HG03571 (cell line): ENCODE measurements at regions not wholly inside any gene's neighbourhood (a gene's known extent, or its start where the extent isn't known, plus 50 kb on each side); places are given as distances from the start of the nearest gene placed in this dataset.

Source experiments
- ATAC-seq: cut with Tn5 transposase; IDR thresholded peaks from one replicate; pipeline ENCODE4 v1.9.1; 2021; ENCODE audit not compliant: unreplicated experiment

GRCh38 chr11:41955635-41956400 lies 496.4 kb upstream of the LRRC4C start:
- ATAC-seq = no peak

DNA sequence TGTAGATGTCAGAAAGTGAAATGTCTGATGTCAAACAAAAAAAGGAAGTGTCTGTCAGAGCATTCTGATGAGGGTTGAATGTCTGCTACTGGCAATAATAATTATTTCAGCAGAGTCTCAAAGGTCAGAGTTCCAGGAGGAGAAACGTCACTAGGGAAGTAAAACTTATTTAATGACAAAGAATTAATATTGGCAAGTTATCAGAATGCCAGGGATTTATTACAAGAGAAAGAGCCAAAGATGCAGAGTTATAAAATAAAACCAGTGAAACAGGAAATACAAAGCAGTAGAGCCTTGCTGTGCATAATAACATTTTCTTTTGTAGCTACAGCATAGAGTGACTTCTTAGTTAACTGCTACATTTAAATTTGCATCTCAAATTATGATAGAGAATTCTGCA lies 504.0 kb upstream of the LRRC4C start:
- ATAC-seq = no peak

- no peak for ATAC-seq
Measured at GRCh38 chr11:41970681-41971080, 511.2 kb upstream of the LRRC4C start.

DNA sequence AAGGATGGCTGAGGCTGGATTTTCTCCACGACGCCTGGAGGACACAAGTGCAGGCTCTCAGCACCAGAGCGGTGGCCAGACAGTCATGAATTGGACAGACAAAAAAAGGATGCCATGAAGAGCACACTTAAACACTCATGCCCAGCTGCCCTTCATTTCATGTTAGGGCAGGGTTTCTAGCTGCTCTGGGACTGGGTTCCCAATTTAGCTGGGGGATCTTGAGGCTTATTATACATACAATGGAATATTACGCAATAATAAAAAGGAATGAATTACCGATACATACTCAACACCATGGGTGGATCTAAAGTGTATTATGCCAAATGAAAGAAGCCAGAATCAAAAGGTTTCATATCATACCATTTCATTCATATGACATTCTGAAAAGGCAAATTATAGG lies 512.1 kb upstream of the LRRC4C start:
- ATAC-seq = no peak

DNA sequence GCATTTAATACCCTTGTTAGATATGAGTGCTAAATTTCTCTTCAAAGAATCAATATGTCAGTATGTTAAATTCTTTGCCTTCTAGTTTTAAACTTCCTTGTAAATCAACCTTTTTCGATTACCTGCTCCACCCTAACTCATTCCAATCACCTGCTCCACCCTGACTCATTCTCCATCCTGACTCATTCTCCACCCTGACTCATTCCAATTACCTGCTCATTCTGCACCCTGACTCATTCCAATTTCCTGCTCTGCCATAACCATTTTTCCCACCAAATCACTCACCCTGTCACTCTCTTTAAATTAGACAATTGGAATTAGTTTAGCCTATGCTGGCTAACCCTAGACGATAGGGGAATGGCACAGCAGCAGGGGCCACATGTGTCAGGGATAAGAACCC lies 519.5 kb upstream of the LRRC4C start:
- no peak for ATAC-seq

GRCh38 chr11:41980741-41981140 lies 521.3 kb upstream of the LRRC4C start:
- ATAC-seq = no peak

GRCh38 chr11:41982276-41982675 lies 522.8 kb upstream of the LRRC4C start:
- ATAC-seq = no peak

- ATAC-seq = no peak
Measured at GRCh38 chr11:41982975-41983374, 523.5 kb upstream of the LRRC4C start.

- no peak for ATAC-seq
Measured at GRCh38 chr11:41983475-41983874, 524.0 kb upstream of the LRRC4C start.

DNA sequence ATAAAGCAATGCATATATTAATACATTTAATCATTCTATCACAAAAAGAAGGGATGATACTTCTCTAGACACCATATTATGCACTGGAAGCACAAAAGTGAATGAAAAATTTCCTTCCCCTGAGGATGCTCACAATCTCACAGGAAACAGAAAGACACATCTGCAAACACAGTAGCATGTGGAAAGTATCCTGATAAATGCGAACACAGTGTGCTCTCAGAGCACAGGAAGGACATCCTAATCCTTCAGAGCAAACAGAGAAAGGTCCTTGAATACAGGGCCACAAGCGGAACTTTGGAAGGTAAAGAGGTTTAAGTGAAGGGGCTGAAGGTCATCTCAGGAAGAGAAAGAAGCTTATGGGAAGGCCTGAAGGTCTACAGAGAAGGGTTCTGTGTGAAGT lies 524.6 kb upstream of the LRRC4C start:
- no peak for ATAC-seq

DNA sequence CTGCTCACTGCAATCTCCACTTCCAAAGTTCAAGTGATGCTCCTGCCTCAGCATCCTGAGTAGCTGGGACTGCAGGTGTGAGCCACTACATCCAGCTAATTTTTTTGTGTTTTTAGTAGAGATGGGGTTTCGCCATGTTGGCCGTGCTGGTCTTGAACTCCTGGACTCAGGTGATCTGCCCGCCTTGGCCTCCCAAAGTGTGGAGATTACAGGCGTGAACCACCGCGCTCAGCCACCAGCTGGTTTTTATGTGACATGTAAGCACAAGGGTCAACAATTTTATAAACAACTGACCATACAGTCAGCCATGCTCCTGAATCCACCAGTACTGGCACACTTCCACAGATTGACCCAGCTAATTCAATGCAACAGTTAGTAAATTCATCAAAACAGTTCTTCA lies 526.3 kb upstream of the LRRC4C start:
- ATAC-seq = no peak

GRCh38 chr11:41988951-41989572 lies 529.6 kb upstream of the LRRC4C start:
- ATAC-seq = no peak

- ATAC-seq = no peak
Measured at GRCh38 chr11:41989823-41990380, 530.5 kb upstream of the LRRC4C start.

- no peak for ATAC-seq
Measured at GRCh38 chr11:41996533-41996932, 537.1 kb upstream of the LRRC4C start.

- no peak for ATAC-seq
Measured at GRCh38 chr11:41997844-41998401, 538.5 kb upstream of the LRRC4C start.

DNA sequence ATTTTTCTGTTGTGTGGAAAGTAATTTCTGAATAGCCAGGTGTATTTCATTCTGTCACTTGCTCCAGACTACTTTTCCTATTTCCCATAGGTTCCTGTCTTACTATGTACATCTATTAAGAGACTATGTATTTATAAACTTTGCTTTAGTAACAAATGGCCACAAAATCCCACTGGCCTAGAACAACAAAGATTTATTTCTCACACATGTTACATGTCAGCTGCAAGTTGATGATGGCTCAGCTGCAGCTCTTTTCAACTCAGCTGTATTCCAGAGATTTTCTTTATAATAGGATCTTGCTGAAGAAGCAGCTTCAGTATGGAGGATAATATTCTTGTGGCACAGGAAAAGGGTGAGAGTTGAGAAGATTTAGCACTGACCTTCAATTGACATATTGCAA lies 539.6 kb upstream of the LRRC4C start:
- ATAC-seq = no peak

- no peak for ATAC-seq
Measured at GRCh38 chr11:42003801-42004200, 544.3 kb upstream of the LRRC4C start.

- ATAC-seq = no peak
Measured at GRCh38 chr11:42006766-42007165, 547.3 kb upstream of the LRRC4C start.

DNA sequence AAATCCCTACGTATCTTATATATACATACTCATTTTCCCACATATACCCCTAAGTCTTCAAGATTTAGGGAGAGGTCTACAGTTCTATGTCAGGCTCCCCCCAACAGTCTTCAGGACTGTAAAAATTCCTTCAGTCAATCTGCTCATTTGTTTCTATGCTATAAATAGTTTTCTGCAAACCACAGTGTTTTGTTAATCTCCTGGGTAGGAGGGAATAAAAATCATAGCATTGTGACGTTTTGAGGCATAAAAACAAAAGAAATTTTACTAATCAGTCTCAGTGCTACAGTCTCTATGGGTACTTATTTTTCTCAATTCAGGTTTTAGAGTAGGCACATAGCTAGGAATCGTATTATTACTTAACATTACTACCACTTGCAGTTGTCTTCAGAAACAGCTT lies 552.8 kb upstream of the LRRC4C start:
- no peak for ATAC-seq

GRCh38 chr11:42013656-42014201 lies 554.3 kb upstream of the LRRC4C start:
- ATAC-seq = no peak

DNA sequence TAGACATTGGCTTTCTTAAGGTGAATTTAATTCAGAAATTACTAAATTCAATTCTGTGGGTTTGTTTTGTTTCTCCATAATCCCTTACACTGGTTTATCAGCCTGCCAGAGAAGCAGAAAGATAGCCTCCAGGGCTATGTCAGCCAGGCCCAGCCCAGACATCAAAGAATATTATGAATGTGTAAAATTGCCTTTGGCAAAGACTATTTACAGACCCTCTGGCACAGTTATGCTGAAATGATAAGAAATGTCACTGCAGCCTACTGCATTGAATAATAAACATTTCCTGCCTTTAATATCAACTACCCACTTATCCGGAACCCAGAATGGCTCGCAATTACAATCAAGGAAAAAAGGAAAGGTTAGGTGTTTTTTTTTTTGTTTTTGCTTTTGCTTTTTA lies 562.5 kb upstream of the LRRC4C start:
- no peak for ATAC-seq

DNA sequence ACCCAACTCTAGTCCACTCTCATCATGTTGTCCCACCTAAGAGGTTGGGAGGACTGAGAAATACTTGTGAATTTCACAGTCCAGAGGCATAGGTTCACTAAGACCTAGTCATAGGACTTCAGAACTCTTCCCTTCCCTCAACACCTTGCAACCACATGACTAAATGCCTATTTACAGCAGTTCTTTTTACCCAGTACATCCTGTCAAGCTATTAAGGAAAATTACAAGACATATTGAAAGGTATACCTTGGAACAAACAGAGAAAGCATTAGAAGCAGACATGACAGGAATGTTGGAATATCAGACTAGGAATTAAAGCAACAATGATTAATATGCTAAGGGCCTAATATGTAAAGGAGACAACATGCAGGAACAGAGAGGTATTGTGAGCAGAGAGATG lies 563.8 kb upstream of the LRRC4C start:
- ATAC-seq = no peak
